ENCODE measurements at regions not wholly inside any gene's neighbourhood (a gene's known extent, or its start where the extent isn't known, plus 50 kb on each side); places are given as distances from the start of the nearest gene placed in this dataset.

GRCh38 chr7:123401295-123401694 lies 133.1 kb downstream of the IQUB start:
- no peaks in the 10 kb centered on the region for H3K36me3 ChIP-seq (ENCODE audit: control insufficient read depth, insufficient read depth, low read length)
- no peak overlapping the region for H3K4me3 ChIP-seq (ENCODE audit: low read depth, low read length)
- H3K27me3 ChIP-seq (ENCODE audit: control insufficient read depth, insufficient read depth, low read length): no peaks in the 10 kb centered on the region
- peak; percentile 16 for DNase-seq (ENCODE audit: low read depth)
- FAIRE-seq: no peak
- no peak for TF ChIP-seq CTCF (IDR thresholded peaks at IDR 0.05; ENCODE audit: insufficient read depth, low read length, severe bottlenecking)

GRCh38 chr7:123400196-123400595 lies 134.2 kb downstream of the IQUB start:
- Histone ChIP-seq H3K36me3 (ENCODE audit: control insufficient read depth, insufficient read depth, low read length) (no peaks in the 10 kb centered on the region), H3K4me3 (ENCODE audit: low read depth, low read length) (no peak overlapping the region), H3K27me3 (ENCODE audit: control insufficient read depth, insufficient read depth, low read length) (no peaks in the 10 kb centered on the region)
- DNase-seq (ENCODE audit: low read depth): no peak
- no peak for FAIRE-seq
- no peak for TF ChIP-seq CTCF (IDR thresholded peaks at IDR 0.05; ENCODE audit: insufficient read depth, low read length, severe bottlenecking)

- FAIRE-seq: no peak
- no peaks in the 10 kb centered on the region for H3K36me3 ChIP-seq (ENCODE audit: control insufficient read depth, insufficient read depth, low read length)
- no peaks in the 10 kb centered on the region for H3K27me3 ChIP-seq (ENCODE audit: control insufficient read depth, insufficient read depth, low read length)
- TF ChIP-seq CTCF (IDR thresholded peaks at IDR 0.05; ENCODE audit: insufficient read depth, low read length, severe bottlenecking): no peak
- H3K4me3 ChIP-seq (ENCODE audit: low read depth, low read length): no peak overlapping the region
- DNase-seq (ENCODE audit: low read depth): no peak
Observed at GRCh38 chr7:123398921-123399320, 135.5 kb downstream of the IQUB start.

- DNase-seq (ENCODE audit: low read depth) (no peak), FAIRE-seq (no peak)
- TF ChIP-seq CTCF (IDR thresholded peaks at IDR 0.05; ENCODE audit: insufficient read depth, low read length, severe bottlenecking): no peak
- H3K4me3 ChIP-seq (ENCODE audit: low read depth, low read length): no peak overlapping the region
- no peaks in the 10 kb centered on the region for H3K36me3 ChIP-seq (ENCODE audit: control insufficient read depth, insufficient read depth, low read length)
- H3K27me3 ChIP-seq (ENCODE audit: control insufficient read depth, insufficient read depth, low read length): no peaks in the 10 kb centered on the region
Observed at GRCh38 chr7:123397746-123398338, 136.6 kb downstream of the IQUB start.

- TF ChIP-seq CTCF (IDR thresholded peaks at IDR 0.05; ENCODE audit: insufficient read depth, low read length, severe bottlenecking): no peak
- no peaks in the 10 kb centered on the region for H3K27me3 ChIP-seq (ENCODE audit: control insufficient read depth, insufficient read depth, low read length)
- FAIRE-seq (no peak), DNase-seq (ENCODE audit: low read depth) (no peak)
- H3K36me3 ChIP-seq (ENCODE audit: control insufficient read depth, insufficient read depth, low read length): no peaks in the 10 kb centered on the region
- no peak overlapping the region for H3K4me3 ChIP-seq (ENCODE audit: low read depth, low read length)
Observed at GRCh38 chr7:123393623-123394022, 140.8 kb downstream of the IQUB start.

GRCh38 chr7:123372368-123372767 lies 162.0 kb downstream of the IQUB start:
- no peak for FAIRE-seq
- no peaks in the 10 kb centered on the region for H3K36me3 ChIP-seq (ENCODE audit: control insufficient read depth, insufficient read depth, low read length)
- no peak for DNase-seq (ENCODE audit: low read depth)
- no peak for TF ChIP-seq CTCF (IDR thresholded peaks at IDR 0.05; ENCODE audit: insufficient read depth, low read length, severe bottlenecking)
- no peaks in the 10 kb centered on the region for H3K27me3 ChIP-seq (ENCODE audit: control insufficient read depth, insufficient read depth, low read length)
- H3K4me3 ChIP-seq (ENCODE audit: low read depth, low read length): no peak overlapping the region
